Endothelial cell of umbilical vein (primary cell): ENCODE measurements at regions not wholly inside any gene's neighbourhood (a gene's known extent, or its start where the extent isn't known, plus 50 kb on each side); places are given as distances from the start of the nearest gene placed in this dataset.

Source experiments
- BruUV-seq: library from RNA; stranded (reverse); fragments of 400-500 nt; replicated peaks from 2 replicates; lab custom pipeline; 2021; lab: Mats Ljungman, UMichigan
- CTCF ChIA-PET: fragments of 300-600, 350-600 bp; sonication (Branson Sonifier 250); formaldehyde crosslinking; loops from one replicate; lab custom pipeline; 2021; ENCODE audit warnings: antibody characterized with exemption, inconsistent platforms; lab: Charles Lee
- POLR2A ChIA-PET: fragments of 300-600, 350-600 bp; sonication (Branson Sonifier 250); formaldehyde crosslinking; loops from one replicate; lab custom pipeline; 2021; ENCODE audit warnings: antibody characterized with exemption, inconsistent platforms; lab: Charles Lee
- DNase-seq: peaks from one replicate; pipeline ENCODE4 v3.0.0-alpha.2; 2011; ENCODE audit warnings: low read depth, low spot score
- FAIRE-seq: peaks from 2 replicates; lab custom pipeline; 2011; peaks lifted over from hg19 to GRCh38; lab: Jason Lieb, UNC
- H2AFZ ChIP-seq: 2 replicates; pipeline ENCODE4 v1.6.0; 2012; ENCODE audit warnings: low read depth, low read length, control low read depth, inconsistent platforms
- H3K27ac ChIP-seq: 2 replicates; pipeline ENCODE4 v1.5.1; 2011; ENCODE audit warnings: low read depth, mild to moderate bottlenecking, control low read depth, low read length, moderate library complexity; ENCODE audit not compliant: insufficient read depth
- H3K27me3 ChIP-seq, 2 experiments: 2 replicates each; pipeline versions ENCODE4 v1.6.0 to v1.6.1; 2011; ENCODE audit warnings: low read length in 2 of 2, mixed read lengths in 1 of 2; ENCODE audit not compliant: control insufficient read depth in 2 of 2, insufficient read depth in 2 of 2
- H3K36me3 ChIP-seq, 2 experiments: 2 replicates in 1 of 2; 3 replicates in 1 of 2; pipeline ENCODE4 v1.5.1; 2011; ENCODE audit warnings: low read length in 2 of 2, mild to moderate bottlenecking in 1 of 2, moderate library complexity in 1 of 2; ENCODE audit not compliant: control insufficient read depth in 2 of 2, insufficient read depth in 2 of 2; ENCODE audit errors: extremely low read depth in 1 of 2
- H3K4me1 ChIP-seq: 3 replicates; pipeline ENCODE4 v1.5.1; 2011; ENCODE audit warnings: mild to moderate bottlenecking, low read length; ENCODE audit not compliant: control insufficient read depth, insufficient read depth; ENCODE audit errors: extremely low read depth
- H3K4me2 ChIP-seq: 2 replicates; pipeline ENCODE4 v1.6.1; 2011; ENCODE audit warnings: low read length, control low read depth, mixed read lengths; ENCODE audit not compliant: insufficient read depth
- H3K4me3 ChIP-seq, 3 experiments: fragments of 200-600 bp in 1 of 3; sonication (generic), shearing (Covaris generic) in 1 of 3; replicated peaks in 1 of 3; 2 replicates each; pipeline ENCODE4 v1.5.1; 2011 to 2016; ENCODE audit warnings: control low read depth in 3 of 3, low read length in 3 of 3, mild to moderate bottlenecking in 2 of 3, inconsistent platforms in 1 of 3, low read depth in 1 of 3, moderate library complexity in 1 of 3; ENCODE audit not compliant: insufficient read depth in 1 of 3
- H3K79me2 ChIP-seq: 2 replicates; pipeline ENCODE4 v1.6.0; 2012; ENCODE audit warnings: low read length, inconsistent platforms; ENCODE audit not compliant: control insufficient read depth, insufficient read depth
- H3K9ac ChIP-seq: replicated peaks from 2 replicates; pipeline ENCODE3; 2011; ENCODE audit warnings: low read length, control low read depth; ENCODE audit not compliant: insufficient read depth; ENCODE audit errors: extremely low read depth
- H3K9me1 ChIP-seq: replicated peaks from 3 replicates; pipeline ENCODE4 v1.6.0; 2011; ENCODE audit warnings: mild to moderate bottlenecking, low read length; ENCODE audit not compliant: control insufficient read depth, insufficient read depth; ENCODE audit errors: extremely low read depth
- H3K9me3 ChIP-seq: replicated peaks from 2 replicates; pipeline ENCODE4 v1.5.1; 2012; ENCODE audit warnings: low read length, inconsistent platforms; ENCODE audit not compliant: control insufficient read depth, insufficient read depth
- H4K20me1 ChIP-seq: replicated peaks from 2 replicates; pipeline ENCODE3; 2011; ENCODE audit warnings: mild to moderate bottlenecking, low read length; ENCODE audit not compliant: control insufficient read depth, insufficient read depth; ENCODE audit errors: extremely low read depth
- CTCF ChIP-seq, 2 donors: IDR thresholded peaks; 1 replicate in 1 of 2; 2 replicates in 1 of 2; pipeline ENCODE4 v1.5.1; 2011; ENCODE audit warnings: low read length in 2 of 2, mild to moderate bottlenecking in 2 of 2, moderate library complexity in 2 of 2, control low read depth in 1 of 2, inconsistent platforms in 1 of 2, low read depth in 1 of 2; ENCODE audit not compliant: insufficient read depth in 1 of 2; ENCODE audit errors: extremely low read depth in 1 of 2
- EZH2 ChIP-seq: IDR thresholded peaks from 2 replicates; pipeline ENCODE4 v1.6.1; 2012; ENCODE audit warnings: borderline replicate concordance, low read depth, mild to moderate bottlenecking, moderate library complexity, low read length, inconsistent platforms; ENCODE audit not compliant: severe bottlenecking
- FOS ChIP-seq: IDR thresholded peaks from 2 replicates; pipeline ENCODE4 v1.6.1; 2011; ENCODE audit warnings: mild to moderate bottlenecking, low read length, moderate library complexity, borderline replicate concordance; ENCODE audit not compliant: insufficient read depth
- GATA2 ChIP-seq: IDR thresholded peaks from 2 replicates; pipeline ENCODE4 v1.7.0; 2011; ENCODE audit warnings: low read depth, mild to moderate bottlenecking, moderate library complexity, mixed read lengths, low read length; ENCODE audit not compliant: insufficient read length, insufficient read depth
- JUN ChIP-seq: IDR thresholded peaks from 2 replicates; pipeline ENCODE4 v1.6.1; 2011; ENCODE audit warnings: borderline replicate concordance, low read depth; ENCODE audit not compliant: insufficient read length, insufficient read depth
- MAX ChIP-seq: IDR thresholded peaks from 2 replicates; pipeline ENCODE4 v1.6.1; 2011; ENCODE audit not compliant: insufficient read depth, insufficient read length
- MYC ChIP-seq: IDR thresholded peaks from one replicate; pipeline ENCODE4 v1.6.1; 2011; ENCODE audit warnings: mild to moderate bottlenecking, low read depth, low read length
- POLR2A ChIP-seq: IDR thresholded peaks from 2 replicates; pipeline ENCODE4 v1.6.1; 2012; ENCODE audit warnings: low read depth, mild to moderate bottlenecking, control low read depth, low read length
- POLR2AphosphoS5 ChIP-seq: IDR thresholded peaks from 2 replicates; pipeline ENCODE4 v1.6.1; 2012; ENCODE audit warnings: low read depth, mild to moderate bottlenecking, control low read depth, low read length, moderate library complexity; ENCODE audit not compliant: insufficient read depth
- dilution Hi-C: fragments of 300-500 bp; cut with MboI; formaldehyde crosslinking; loops from one replicate; pipeline ENCODE4 v1.15.0; 2019; ENCODE audit warnings: low sequenced_read_pairs; ENCODE audit not compliant: extremely low pct_ligation_motif_present
- intact Hi-C: fragments of 100-400 bp; cut with micrococcal nuclease; formaldehyde crosslinking; loops from one replicate; pipeline ENCODE4 v1.10.0; 2022

DNA sequence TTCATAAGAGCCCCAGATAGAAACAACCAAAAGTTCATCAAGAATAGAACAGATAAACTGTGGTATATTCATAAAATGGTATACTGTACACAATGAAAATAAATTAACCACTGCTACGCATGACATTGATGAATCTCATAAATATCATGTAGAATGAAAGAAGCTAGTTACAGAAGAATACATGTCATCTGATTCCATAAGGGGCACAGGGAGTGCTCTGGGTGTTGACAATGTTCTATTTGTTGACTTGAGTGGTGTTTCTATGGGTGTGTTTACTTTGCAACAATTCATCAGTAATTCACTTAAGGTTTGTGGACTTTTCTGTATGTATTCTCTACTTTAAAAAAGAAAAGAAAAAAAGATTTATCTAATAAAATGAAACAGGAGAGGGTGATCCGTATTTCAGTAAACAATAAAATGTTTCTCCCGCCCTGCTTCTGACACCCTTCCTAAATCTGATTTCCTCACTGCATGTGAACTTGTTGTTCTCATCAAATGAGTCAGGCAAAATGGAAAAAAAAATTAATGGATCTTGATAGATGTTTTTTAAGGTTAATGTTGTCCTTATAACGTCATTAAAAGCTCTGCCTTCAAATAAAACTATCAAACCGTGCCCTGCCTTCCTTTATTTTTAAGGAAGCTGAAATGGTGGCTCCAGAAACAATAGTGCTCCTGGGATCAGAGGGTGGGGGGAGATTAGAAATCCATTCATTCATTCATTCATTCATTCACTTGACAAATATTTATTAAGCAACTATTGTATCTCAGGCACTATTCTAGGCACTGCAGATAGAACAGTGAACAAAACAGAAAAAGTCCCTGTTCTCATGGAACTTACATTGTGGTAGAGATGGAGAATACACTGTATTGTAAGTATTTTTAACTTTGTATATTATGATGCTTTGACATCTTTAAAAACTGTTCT, 77.2 kb upstream of the CD44 start:
- DNase-seq (no peak), FAIRE-seq (no peak)
- H3K79me2 ChIP-seq: no peaks in the 10 kb centered on the region
- no peaks in the 10 kb centered on the region for H3K9me1 ChIP-seq
- CTCF ChIA-PET: interaction anchor here (0.6 to 1.2 kb wide), 4 partner anchors 18 to 197 kb away, joined by 3 read pairs; no protein-coding TSS in a partner anchor
- no peak overlapping the region for H3K4me3 ChIP-seq
- H4K20me1 ChIP-seq: no peaks in the 10 kb centered on the region
- H3K36me3 ChIP-seq: no peaks in the 10 kb centered on the region
- intact Hi-C loops: no loop called here
- peaks cover 3 to 4% of the 10 kb centered on the region in 2 experiments for H3K27me3 ChIP-seq
- H3K4me2 ChIP-seq: no peak overlapping the region
- no TSS peak for BruUV-seq
- no peaks in the 10 kb centered on the region for H3K9me3 ChIP-seq
- dilution Hi-C loops: no loop called here
- no peak overlapping the region for H2AFZ ChIP-seq
- peaks cover 4% of the 10 kb centered on the region for H3K4me1 ChIP-seq
- TF ChIP-seq CTCF (IDR thresholded peaks at IDR 0.05; ENCODE audit: extremely low read depth in 1 of 2, insufficient read depth in 1 of 2, low read depth in 1 of 2, low read length in 2 of 2) (no peak), MAX (no peak), GATA2 (no peak), MYC (no peak), POLR2A (no peak), JUN (no peak), EZH2 (no peak), FOS (no peak), POLR2AphosphoS5 (no peak)
- no peak overlapping the region for H3K27ac ChIP-seq
- POLR2A ChIA-PET: no interaction called here
- no peak overlapping the region for H3K9ac ChIP-seq
